K562 (cell line): ENCODE measurements at regions not wholly inside any gene's neighbourhood (a gene's known extent, or its start where the extent isn't known, plus 50 kb on each side); places are given as distances from the start of the nearest gene placed in this dataset.

Experiments
- ATAC-seq: fragments of 200-7000 bp; cut with Tn5 transposase; 3 replicates; pipeline ENCODE4 v1.9.1; 2020; ENCODE audit warnings: moderate library complexity
- BruUV-seq: library from RNA; stranded (reverse); fragments of 400-500 nt; replicated peaks from 2 replicates; lab custom pipeline; 2021; lab: Mats Ljungman, UMichigan
- CTCF ChIA-PET: fragments of 300-600 bp; formaldehyde crosslinking; extraction: SDS; loops from one replicate; lab custom pipeline; 2021; ENCODE audit warnings: low intra/inter-chr PET ratio; lab: Yijun Ruan, JAX
- POLR2A ChIA-PET: fragments of 300-600, 350-650 bp; sonication (Branson Sonifier 250); formaldehyde crosslinking; extraction: SDS; loops from one replicate; lab custom pipeline; 2021; ENCODE audit warnings: antibody characterized with exemption, inconsistent platforms; lab: Yijun Ruan, JAX
- DNase-seq, 4 experiments: peaks; one replicate each; pipeline versions ENCODE4 v3.0.0 to v3.0.0-alpha.2; 2011 to 2018; ENCODE audit warnings: low spot score in 3 of 4, mixed read lengths in 3 of 4; ENCODE audit errors: extremely low read depth in 1 of 4
- FAIRE-seq: peaks from 2 replicates; lab custom pipeline; 2011; peaks lifted over from hg19 to GRCh38; lab: Jason Lieb, UNC
- H2AFZ ChIP-seq: 2 replicates; pipeline ENCODE4 v1.6.0; 2011; ENCODE audit warnings: low read depth, low read length, control low read depth, inconsistent platforms
- H3K27ac ChIP-seq: fragments of 200-600 bp; 3 replicates; pipeline ENCODE4 v1.8.0; 2011; ENCODE audit warnings: low read depth, mild to moderate bottlenecking, control low read depth, inconsistent platforms, low read length, moderate library complexity, mixed read lengths; ENCODE audit errors: extremely low read depth
- H3K27me3 ChIP-seq, 2 experiments: fragments of 300-600 bp in 1 of 2; 2 replicates in 1 of 2; 3 replicates in 1 of 2; pipeline versions ENCODE4 v1.6.0 to v1.8.0; 2011; ENCODE audit warnings: inconsistent platforms in 2 of 2, low read length in 2 of 2, mild to moderate bottlenecking in 1 of 2, mixed read lengths in 1 of 2, moderate library complexity in 1 of 2; ENCODE audit not compliant: control insufficient read depth in 2 of 2, insufficient read depth in 2 of 2
- H3K36me3 ChIP-seq: fragments of 300-600 bp; 3 replicates; pipeline ENCODE4 v1.8.0; 2011; ENCODE audit warnings: mild to moderate bottlenecking, low read length, inconsistent platforms; ENCODE audit not compliant: control insufficient read depth, insufficient read depth
- H3K4me1 ChIP-seq, 2 experiments: fragments of 200-600 bp in 1 of 2; replicated peaks in 1 of 2; 2 replicates in 1 of 2; 3 replicates in 1 of 2; pipeline versions ENCODE4 v1.5.1 to v1.8.0; 2011; ENCODE audit warnings: inconsistent platforms in 2 of 2, low read length in 2 of 2, mild to moderate bottlenecking in 1 of 2, mixed read lengths in 1 of 2, moderate library complexity in 1 of 2; ENCODE audit not compliant: control insufficient read depth in 2 of 2, insufficient read depth in 2 of 2
- H3K4me2 ChIP-seq: 2 replicates; pipeline ENCODE4 v1.6.1; 2011; ENCODE audit warnings: low read length, control low read depth, inconsistent platforms, mixed read lengths; ENCODE audit not compliant: insufficient read depth
- H3K4me3 ChIP-seq: fragments of 200-600 bp; sonication (generic), shearing (Covaris generic); 2 replicates; pipeline ENCODE4 v1.5.1; 2016; ENCODE audit warnings: control low read depth, inconsistent platforms
- H3K79me2 ChIP-seq: fragments of 200-600 bp; 3 replicates; pipeline ENCODE4 v1.8.0; 2011; ENCODE audit warnings: low read length, inconsistent platforms; ENCODE audit not compliant: control insufficient read depth, insufficient read depth
- H3K9ac ChIP-seq, 2 experiments: 2 replicates each; pipeline versions ENCODE4 v1.6.0 to v1.6.1; 2011; ENCODE audit warnings: low read depth in 2 of 2, low read length in 2 of 2, control low read depth in 1 of 2, inconsistent platforms in 1 of 2, mild to moderate bottlenecking in 1 of 2, mixed read lengths in 1 of 2; ENCODE audit not compliant: insufficient read depth in 1 of 2
- H3K9me1 ChIP-seq: one replicate; pipeline ENCODE4 v1.6.0; 2011; ENCODE audit warnings: inconsistent platforms, mild to moderate bottlenecking, low read length, moderate library complexity; ENCODE audit not compliant: control insufficient read depth, insufficient read depth
- H3K9me3 ChIP-seq: replicated peaks from 2 replicates; pipeline ENCODE4 v1.5.1; 2011; ENCODE audit warnings: low read depth, low read length, inconsistent platforms; ENCODE audit not compliant: control insufficient read depth, insufficient read depth
- H4K20me1 ChIP-seq: replicated peaks from 2 replicates; pipeline ENCODE4 v1.6.1; 2011; ENCODE audit warnings: low read length, inconsistent platforms, mixed read lengths; ENCODE audit not compliant: control insufficient read depth, insufficient read depth
- ETS2 ChIP-seq: IDR thresholded peaks from 2 replicates; pipeline ENCODE4 v1.6.1; 2016; ENCODE audit warnings: borderline replicate concordance, missing genetic modification characterization, mild to moderate bottlenecking, moderate library complexity, missing compliant biosample characterization; ENCODE audit not compliant: poor library complexity, severe bottlenecking
- ETV1 ChIP-seq: fragments of 450-650 bp; conservative IDR thresholded peaks from 2 replicates; pipeline ENCODE4 v1.6.1; 2016; ENCODE audit warnings: missing genetic modification characterization, control low read depth, low read depth, missing compliant biosample characterization
- GABPA ChIP-seq: fragments of 200-800 bp; sonication (Bioruptor generic); conservative IDR thresholded peaks from 2 replicates; pipeline ENCODE4 v1.6.1; 2016; ENCODE audit warnings: low read depth, missing genetic modification characterization, missing compliant biosample characterization
- MED1 ChIP-seq: sonication (generic); formaldehyde crosslinking; IDR thresholded peaks from 2 replicates; pipeline ENCODE4 v1.8.1; 2023; ENCODE audit warnings: missing genetic modification reagents, borderline replicate concordance
- NCOR1 ChIP-seq: fragments of 450-650 bp; IDR thresholded peaks from 2 replicates; pipeline ENCODE4 v1.6.1; 2016; ENCODE audit warnings: mild to moderate bottlenecking, moderate library complexity
- NRF1 ChIP-seq, 2 experiments: fragments of 450-650 bp; IDR thresholded peaks in 1 of 2; conservative IDR thresholded peaks in 1 of 2; 2 replicates each; pipeline ENCODE4 v1.6.1; 2014; ENCODE audit warnings: mild to moderate bottlenecking in 2 of 2
- PTTG1 ChIP-seq: fragments of 450-650 bp; IDR thresholded peaks from 2 replicates; pipeline ENCODE4 v1.6.1; 2016; ENCODE audit warnings: low read depth, mild to moderate bottlenecking, missing genetic modification characterization, missing compliant biosample characterization
- SP2 ChIP-seq: IDR thresholded peaks from 2 replicates; pipeline ENCODE4 v1.6.1; 2011; ENCODE audit warnings: mild to moderate bottlenecking, low read depth, low read length, moderate library complexity; ENCODE audit not compliant: poor library complexity, severe bottlenecking; ENCODE audit errors: extremely low read depth
- SPI1 ChIP-seq: IDR thresholded peaks from 2 replicates; pipeline ENCODE4 v1.6.1; 2011; ENCODE audit warnings: low read depth, low read length, control low read depth, borderline replicate concordance
- ZBTB1 ChIP-seq: sonication (generic); formaldehyde crosslinking; IDR thresholded peaks from 2 replicates; pipeline ENCODE4 v1.8.1; 2023; ENCODE audit warnings: missing genetic modification reagents, low read depth, mild to moderate bottlenecking, borderline replicate concordance
- ZNF384 ChIP-seq: IDR thresholded peaks from 2 replicates; pipeline ENCODE4 v1.6.1; 2012; ENCODE audit warnings: low read depth, low read length, improper control_type of control experiment
- WGBS: fragments of 100-300 bp; shearing (Covaris generic); methylation state at CpG from one replicate; pipeline ENCODE4 v1.1.6; 2016; ENCODE audit warnings: low coverage, mixed read lengths; ENCODE audit not compliant: insufficient coverage; ENCODE audit errors: missing lambda C conversion rate; 5-methylcytosine and 5-hydroxymethylcytosine counted together
- in situ Hi-C: fragments of 300-500 bp; cut with MboI; formaldehyde crosslinking; loops from 4 replicates; pipeline ENCODE4 v1.15.0; 2018; ENCODE audit warnings: inconsistent platforms, mixed read lengths
- intact Hi-C: fragments of 100-400 bp; cut with micrococcal nuclease; formaldehyde crosslinking; loops from 2 replicates; pipeline ENCODE4 v1.14.2; 2022
- TF ChIP-seq, protein P1 (sequence below): fragments of 450-650 bp; IDR thresholded peaks from 2 replicates; pipeline ENCODE4 v1.6.1; 2016; ENCODE audit warnings: missing biosample characterization, missing genetic modification characterization
- TF ChIP-seq, protein P2 (sequence below): fragments of 250-450 bp; sonication (Bioruptor Pico); IDR thresholded peaks from 2 replicates; pipeline ENCODE4 v1.6.1; 2021; ENCODE audit warnings: mild to moderate bottlenecking
- TF ChIP-seq, protein P3 (sequence below): fragments of 250-450 bp; sonication (Bioruptor Pico); IDR thresholded peaks from 2 replicates; pipeline ENCODE4 v1.5.0; 2020; ENCODE audit warnings: mild to moderate bottlenecking, borderline replicate concordance

DNA sequence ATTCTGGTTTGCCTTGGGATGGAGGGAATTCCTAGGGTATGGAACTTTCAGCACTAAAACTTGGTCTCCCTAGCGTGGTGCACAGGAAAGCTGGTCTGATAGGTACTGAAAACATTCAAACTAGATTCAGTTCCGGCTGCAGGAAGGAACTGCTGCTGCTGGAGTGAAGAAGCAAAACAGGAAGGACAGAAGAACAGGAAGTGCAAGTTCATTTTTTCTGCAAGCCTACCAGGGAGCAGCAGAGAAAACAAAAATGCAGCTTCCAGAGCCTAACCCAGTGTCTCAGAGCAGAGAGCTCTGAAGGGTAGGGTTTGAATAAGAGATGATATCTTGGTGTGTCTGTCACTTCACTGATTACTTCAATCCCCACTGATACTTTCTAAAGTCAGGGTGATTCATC, 165.2 kb downstream of the VRK1 start:
- Histone ChIP-seq H3K27ac (no peak overlapping the region), H3K27me3 (peaks cover 0 to 6% of the 10 kb centered on the region in 2 experiments; a peak in 1 of 5 replicates), H3K9ac (no peak overlapping the region), H3K9me1 (no peaks in the 10 kb centered on the region), H3K4me2 (no peak overlapping the region), H4K20me1 (no peaks in the 10 kb centered on the region), H2AFZ (no peak overlapping the region), H3K36me3 (no peaks in the 10 kb centered on the region), H3K9me3 (no peaks in the 10 kb centered on the region), H3K79me2 (no peaks in the 10 kb centered on the region), H3K4me3 (no peak overlapping the region), H3K4me1 (no peaks in the 10 kb centered on the region; a peak in 1 of 5 replicates)
- WGBS = 5% methylated on average over 2 of the region's 2 CpGs
- CTCF ChIA-PET = no interaction called here
- BruUV-seq = no TSS peak
- no peak for TF ChIP-seq ETS2 (tag)
- no peak for TF ChIP-seq SP2
- peak; percentile 78; the same call in 1 of the 2 replicates for TF ChIP-seq SPI1
- peak; percentile 43 for TF ChIP-seq GABPA (tag)
- TF ChIP-seq, protein P1, sequence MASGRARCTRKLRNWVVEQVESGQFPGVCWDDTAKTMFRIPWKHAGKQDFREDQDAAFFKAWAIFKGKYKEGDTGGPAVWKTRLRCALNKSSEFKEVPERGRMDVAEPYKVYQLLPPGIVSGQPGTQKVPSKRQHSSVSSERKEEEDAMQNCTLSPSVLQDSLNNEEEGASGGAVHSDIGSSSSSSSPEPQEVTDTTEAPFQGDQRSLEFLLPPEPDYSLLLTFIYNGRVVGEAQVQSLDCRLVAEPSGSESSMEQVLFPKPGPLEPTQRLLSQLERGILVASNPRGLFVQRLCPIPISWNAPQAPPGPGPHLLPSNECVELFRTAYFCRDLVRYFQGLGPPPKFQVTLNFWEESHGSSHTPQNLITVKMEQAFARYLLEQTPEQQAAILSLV (tag) = no peak
- TF ChIP-seq, protein P2, sequence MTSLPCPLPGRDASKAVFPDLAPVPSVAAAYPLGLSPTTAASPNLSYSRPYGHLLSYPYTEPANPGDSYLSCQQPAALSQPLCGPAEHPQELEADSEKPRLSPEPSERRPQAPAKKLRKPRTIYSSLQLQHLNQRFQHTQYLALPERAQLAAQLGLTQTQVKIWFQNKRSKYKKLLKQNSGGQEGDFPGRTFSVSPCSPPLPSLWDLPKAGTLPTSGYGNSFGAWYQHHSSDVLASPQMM = no peak
- TF ChIP-seq, protein P3, sequence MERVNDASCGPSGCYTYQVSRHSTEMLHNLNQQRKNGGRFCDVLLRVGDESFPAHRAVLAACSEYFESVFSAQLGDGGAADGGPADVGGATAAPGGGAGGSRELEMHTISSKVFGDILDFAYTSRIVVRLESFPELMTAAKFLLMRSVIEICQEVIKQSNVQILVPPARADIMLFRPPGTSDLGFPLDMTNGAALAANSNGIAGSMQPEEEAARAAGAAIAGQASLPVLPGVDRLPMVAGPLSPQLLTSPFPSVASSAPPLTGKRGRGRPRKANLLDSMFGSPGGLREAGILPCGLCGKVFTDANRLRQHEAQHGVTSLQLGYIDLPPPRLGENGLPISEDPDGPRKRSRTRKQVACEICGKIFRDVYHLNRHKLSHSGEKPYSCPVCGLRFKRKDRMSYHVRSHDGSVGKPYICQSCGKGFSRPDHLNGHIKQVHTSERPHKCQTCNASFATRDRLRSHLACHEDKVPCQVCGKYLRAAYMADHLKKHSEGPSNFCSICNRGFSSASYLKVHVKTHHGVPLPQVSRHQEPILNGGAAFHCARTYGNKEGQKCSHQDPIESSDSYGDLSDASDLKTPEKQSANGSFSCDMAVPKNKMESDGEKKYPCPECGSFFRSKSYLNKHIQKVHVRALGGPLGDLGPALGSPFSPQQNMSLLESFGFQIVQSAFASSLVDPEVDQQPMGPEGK (CRISPR knock-in tag) = no peak
- no peak for TF ChIP-seq ZNF384
- no peak for TF ChIP-seq ZBTB1 (CRISPR knock-in tag)
- TF ChIP-seq PTTG1 (tag) = no peak
- TF ChIP-seq ETV1 = peak; percentile 34; the same call in 1 of the 2 replicates
- no peak for TF ChIP-seq NCOR1
- no peak for TF ChIP-seq NRF1 (conservative IDR thresholded peaks at IDR 0.05 in 1 of 2, IDR thresholded peaks at IDR 0.05 in 1 of 2)
- no peak for TF ChIP-seq MED1 (CRISPR knock-in tag)
- no peak for DNase-seq
- in situ Hi-C loops = no loop called here
- intact Hi-C loops = no loop called here
- ATAC-seq = no peak
- POLR2A ChIA-PET = interaction anchor here (1.2 to 1.7 kb wide), 2 partner anchors 13 to 16 kb away, joined by 3 to 4 read pairs; no protein-coding TSS in a partner anchor
- FAIRE-seq = no peak
